Lower leg skin (tissue), 4 donors: ENCODE measurements at regions not wholly inside any gene's neighbourhood (a gene's known extent, or its start where the extent isn't known, plus 50 kb on each side); places are given as distances from the start of the nearest gene placed in this dataset.

Experiments
- DNase-seq, 2 donors: peaks; one replicate each; pipeline ENCODE4 v3.0.0-alpha.2; 2019; ENCODE audit warnings: low spot score in 2 of 2
- H3K4me3 ChIP-seq: fragments of 200-600 bp; sonication (generic); 2 replicates; pipeline ENCODE4 v1.5.1; 2017; ENCODE audit warnings: mild to moderate bottlenecking, low read depth; ENCODE audit not compliant: poor library complexity, severe bottlenecking
- POLR2A ChIP-seq, 2 donors: fragments of 450-650 bp; IDR thresholded peaks; one replicate each; pipeline ENCODE4 v1.6.1; 2016 to 2017; ENCODE audit warnings: antibody characterized with exemption in 2 of 2, mild to moderate bottlenecking in 1 of 2, moderate library complexity in 1 of 2
- WGBS, 2 donors: methylation state at CpG; one replicate each; pipeline ENCODE4 v1.1.5; 2018; 5-methylcytosine and 5-hydroxymethylcytosine counted together
- intact Hi-C: fragments of 100-400 bp; cut with DNase I; formaldehyde crosslinking; loops from one replicate; pipeline ENCODE4 v1.15.0; 2023; ENCODE audit warnings: low total_unique reads
- TF ChIP-seq, protein P1 (sequence below), 3 donors: fragments of 450-650 bp; IDR thresholded peaks; one replicate each; pipeline ENCODE4 v1.5.1; 2016; ENCODE audit warnings: antibody characterized with exemption in 3 of 3, mild to moderate bottlenecking in 3 of 3, moderate library complexity in 2 of 3

DNA sequence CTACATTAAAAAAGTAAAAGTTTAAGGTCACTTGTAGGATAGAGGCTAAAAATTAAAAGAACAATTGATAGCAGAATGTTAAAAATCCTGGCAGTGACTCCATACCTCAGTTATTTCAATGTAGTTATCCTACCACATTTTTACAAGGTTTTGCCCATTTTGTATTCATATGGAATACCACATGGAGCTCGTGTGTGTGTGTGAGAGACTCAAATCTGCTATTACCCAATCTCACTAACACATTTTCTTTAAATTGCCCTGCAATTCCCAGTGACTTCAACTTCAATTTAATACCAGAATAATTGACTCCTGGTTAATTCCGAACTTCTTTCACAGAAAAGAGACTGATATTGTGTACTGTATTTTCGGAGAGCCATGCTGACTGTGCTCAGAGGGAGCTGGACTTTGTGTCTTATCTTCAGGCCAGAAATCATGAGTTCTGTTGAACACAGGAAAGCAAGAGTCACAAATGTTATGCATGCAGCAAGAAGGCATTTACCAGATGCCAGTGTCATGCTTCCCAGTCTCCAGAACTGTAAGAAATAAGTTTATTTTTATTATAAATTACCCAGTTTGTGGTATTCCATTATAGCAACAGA lies 529.0 kb upstream of the NECTIN3 start:
- intact Hi-C loops = no loop called here
- no peak for TF ChIP-seq POLR2A (IDR thresholded peaks at IDR 0.05)
- TF ChIP-seq, protein P1, sequence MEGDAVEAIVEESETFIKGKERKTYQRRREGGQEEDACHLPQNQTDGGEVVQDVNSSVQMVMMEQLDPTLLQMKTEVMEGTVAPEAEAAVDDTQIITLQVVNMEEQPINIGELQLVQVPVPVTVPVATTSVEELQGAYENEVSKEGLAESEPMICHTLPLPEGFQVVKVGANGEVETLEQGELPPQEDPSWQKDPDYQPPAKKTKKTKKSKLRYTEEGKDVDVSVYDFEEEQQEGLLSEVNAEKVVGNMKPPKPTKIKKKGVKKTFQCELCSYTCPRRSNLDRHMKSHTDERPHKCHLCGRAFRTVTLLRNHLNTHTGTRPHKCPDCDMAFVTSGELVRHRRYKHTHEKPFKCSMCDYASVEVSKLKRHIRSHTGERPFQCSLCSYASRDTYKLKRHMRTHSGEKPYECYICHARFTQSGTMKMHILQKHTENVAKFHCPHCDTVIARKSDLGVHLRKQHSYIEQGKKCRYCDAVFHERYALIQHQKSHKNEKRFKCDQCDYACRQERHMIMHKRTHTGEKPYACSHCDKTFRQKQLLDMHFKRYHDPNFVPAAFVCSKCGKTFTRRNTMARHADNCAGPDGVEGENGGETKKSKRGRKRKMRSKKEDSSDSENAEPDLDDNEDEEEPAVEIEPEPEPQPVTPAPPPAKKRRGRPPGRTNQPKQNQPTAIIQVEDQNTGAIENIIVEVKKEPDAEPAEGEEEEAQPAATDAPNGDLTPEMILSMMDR (IDR thresholded peaks at IDR 0.05) = no peak
- WGBS, 2 donors = 49 to 55% methylated on average over 3 of the region's 3 CpGs
- no peak for DNase-seq
- H3K4me3 ChIP-seq = no peak overlapping the region

DNA sequence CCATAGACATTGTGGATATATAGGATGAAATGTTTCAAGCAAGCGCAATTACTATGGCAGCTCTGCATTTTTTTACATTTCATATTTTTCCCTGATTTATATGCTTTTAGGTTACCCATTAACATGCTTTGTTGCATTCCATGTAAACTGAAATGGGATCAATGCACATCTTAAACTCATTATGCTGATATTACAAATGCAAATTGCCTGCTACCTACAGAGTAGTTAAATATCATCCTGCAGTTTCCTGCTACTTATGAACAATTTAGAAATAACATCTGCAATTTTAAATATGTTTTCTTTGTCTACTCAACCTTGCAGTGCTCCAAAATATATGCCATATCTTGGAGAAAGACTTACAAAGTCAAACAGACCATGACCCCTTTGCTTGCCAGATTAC lies 526.9 kb upstream of the NECTIN3 start:
- TF ChIP-seq POLR2A (IDR thresholded peaks at IDR 0.05) = no peak
- TF ChIP-seq, protein P1 (IDR thresholded peaks at IDR 0.05) = no peak
- H3K4me3 ChIP-seq = no peak overlapping the region
- intact Hi-C loops = no loop called here
- no peak for DNase-seq
- 86 to 98% methylated on average over 1 of the region's 1 CpG for WGBS, 2 donors

DNA sequence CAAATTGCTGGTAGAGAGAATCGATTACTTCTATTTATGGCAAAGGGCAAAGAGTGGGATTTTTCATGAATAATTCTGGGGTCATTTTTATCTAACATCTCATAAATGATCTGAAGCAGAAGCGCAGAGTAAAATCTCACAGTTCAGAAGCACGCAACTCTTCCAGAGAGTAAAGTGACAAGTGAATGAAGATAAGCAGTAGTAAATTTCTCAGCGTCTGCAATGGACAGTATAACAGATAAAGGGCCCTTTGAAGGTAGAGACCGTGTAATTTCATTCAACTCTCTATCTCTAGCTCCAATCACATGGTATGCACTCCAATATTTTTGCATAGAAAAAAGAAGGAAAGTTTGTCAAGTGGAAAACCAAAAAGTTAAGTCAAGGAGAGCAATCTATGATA lies 521.1 kb upstream of the NECTIN3 start:
- H3K4me3 ChIP-seq = no peak overlapping the region
- DNase-seq = no peak
- intact Hi-C loops = no loop called here
- 61 to 67% methylated on average over 5 of the region's 5 CpGs for WGBS, 2 donors
- TF ChIP-seq, protein P1 (IDR thresholded peaks at IDR 0.05) = no peak
- no peak for TF ChIP-seq POLR2A (IDR thresholded peaks at IDR 0.05)

DNA sequence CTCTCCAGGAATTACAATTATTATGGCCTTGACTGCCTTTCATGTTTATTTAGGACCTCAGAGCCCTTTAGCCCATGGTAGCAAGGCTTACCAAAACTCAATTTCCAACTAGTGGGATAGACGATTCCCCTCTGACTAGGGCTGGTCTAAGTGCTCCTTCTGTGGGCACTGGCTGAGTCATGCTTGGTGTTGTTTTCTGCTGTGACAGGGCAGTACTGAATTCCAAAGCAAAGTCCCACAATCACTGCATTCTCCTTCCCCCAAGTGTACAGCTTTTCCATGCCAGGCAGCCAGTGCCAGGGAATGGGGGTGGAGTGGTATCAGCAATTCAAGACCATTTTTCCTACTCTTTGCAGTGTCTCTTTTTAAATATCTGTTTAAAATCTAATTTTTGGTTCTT lies 509.0 kb upstream of the NECTIN3 start:
- no peak for DNase-seq
- no peak overlapping the region for H3K4me3 ChIP-seq
- 76 to 100% methylated on average over 1 of the region's 1 CpG for WGBS, 2 donors
- intact Hi-C loops = no loop called here
- TF ChIP-seq POLR2A (IDR thresholded peaks at IDR 0.05) = no peak
- TF ChIP-seq, protein P1 (IDR thresholded peaks at IDR 0.05) = no peak

DNA sequence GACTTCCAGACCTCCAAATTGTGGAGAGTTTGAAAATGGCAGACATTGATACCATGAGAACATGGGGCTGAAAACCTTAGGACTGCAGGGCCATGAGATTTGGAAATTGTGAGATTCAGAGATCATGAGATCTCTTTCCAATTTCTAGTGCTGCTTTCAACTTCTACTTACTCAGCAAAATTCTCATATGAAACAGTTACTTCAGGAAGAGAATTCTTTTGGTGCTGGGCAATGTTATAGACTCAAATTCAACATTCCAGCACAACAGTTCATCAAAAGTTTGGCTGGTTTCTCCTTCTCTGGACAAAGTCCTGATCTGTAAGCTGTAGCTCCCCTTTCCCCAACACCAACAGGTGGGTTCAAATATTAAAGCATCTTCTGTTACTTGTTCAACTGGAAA lies 506.9 kb upstream of the NECTIN3 start:
- intact Hi-C loops = no loop called here
- no peak for DNase-seq
- TF ChIP-seq, protein P1 (IDR thresholded peaks at IDR 0.05) = no peak
- no peak for TF ChIP-seq POLR2A (IDR thresholded peaks at IDR 0.05)
- no peak overlapping the region for H3K4me3 ChIP-seq

DNA sequence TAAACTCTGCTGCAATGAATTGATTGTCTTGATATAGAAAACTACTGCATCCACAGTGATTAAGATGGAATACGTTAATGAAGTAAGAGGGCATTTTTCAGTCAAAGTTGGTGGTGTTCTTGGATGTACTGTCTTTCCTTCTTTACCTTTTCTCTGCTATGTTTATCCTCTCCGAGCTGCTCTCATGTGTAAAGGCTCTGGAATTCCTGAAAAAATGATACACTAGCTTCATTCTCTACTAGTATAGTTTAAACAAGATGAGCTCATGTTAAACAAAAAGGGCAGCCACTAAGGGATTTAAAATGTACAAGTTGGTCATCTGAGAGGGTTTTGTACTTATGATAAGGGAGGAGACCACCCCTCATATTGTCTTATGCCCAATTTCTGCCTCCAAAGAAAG lies 504.6 kb upstream of the NECTIN3 start:
- no peak for DNase-seq
- no peak overlapping the region for H3K4me3 ChIP-seq
- intact Hi-C loops = no loop called here
- 80 to 81% methylated on average over 2 of the region's 2 CpGs for WGBS, 2 donors
- TF ChIP-seq, protein P1 (IDR thresholded peaks at IDR 0.05) = no peak
- TF ChIP-seq POLR2A (IDR thresholded peaks at IDR 0.05) = no peak
